ENCODE measurements at regions not wholly inside any gene's neighbourhood (a gene's known extent, or its start where the extent isn't known, plus 50 kb on each side); places are given as distances from the start of the nearest gene placed in this dataset.
A peak's percentile ranks its signal among the peaks of the same experiment; 100 is the strongest.

DNA sequence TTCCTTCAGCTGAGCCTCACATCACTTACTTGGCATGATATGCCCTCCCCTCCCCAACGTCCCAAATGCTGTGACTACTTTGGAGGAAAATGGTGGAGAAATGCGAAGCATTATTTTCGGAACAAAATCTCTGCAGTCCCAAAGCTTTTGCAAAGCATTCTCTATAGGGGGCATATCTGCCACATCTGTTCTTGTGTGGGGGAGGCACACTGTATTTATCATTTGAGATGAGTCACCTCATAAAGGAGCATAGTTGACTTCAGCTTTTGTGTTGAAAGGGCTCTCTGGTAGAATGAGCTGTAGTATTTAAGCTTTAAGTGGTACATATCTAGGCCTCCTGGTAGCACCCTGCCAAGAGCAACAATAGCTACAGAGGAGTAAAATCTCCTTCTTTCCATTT, 447.5 kb downstream of the ADAMTS20 start:
- H3K27me3 ChIP-seq (ENCODE audit: control insufficient read depth, insufficient read depth, low read length), result no peaks in the 10 kb centered on the region
- no peaks in the 10 kb centered on the region for H3K79me2 ChIP-seq (ENCODE audit: control insufficient read depth, insufficient read depth, low read length)
- H4K20me1 ChIP-seq (ENCODE audit: control insufficient read depth, extremely low read depth, insufficient read depth, low read length), result no peaks in the 10 kb centered on the region
- H3K36me3 ChIP-seq (ENCODE audit: control insufficient read depth, insufficient read depth, low read length), result no peaks in the 10 kb centered on the region
- H3K27ac ChIP-seq (ENCODE audit: insufficient read depth, low read length), result no peak overlapping the region
- DNase-seq (ENCODE audit: low read depth in 2 of 2), result peak; percentile 15 to 94
- H3K9me3 ChIP-seq (ENCODE audit: control insufficient read depth, insufficient read depth, low read depth, low read length), result no peaks in the 10 kb centered on the region
- no peak overlapping the region for H3K4me2 ChIP-seq (ENCODE audit: extremely low read depth, insufficient read depth, low read length)
- no peak overlapping the region for H3K4me3 ChIP-seq (replicated peaks in 1 of 4; ENCODE audit: control extremely low read depth in 1 of 4, insufficient read depth in 1 of 4, low read depth in 3 of 4, low read length in 4 of 4)
- H3K9ac ChIP-seq (ENCODE audit: insufficient read depth, low read length), result no peak overlapping the region
- no peak overlapping the region for H2AFZ ChIP-seq (ENCODE audit: low read length)
- TF ChIP-seq, protein P1, sequence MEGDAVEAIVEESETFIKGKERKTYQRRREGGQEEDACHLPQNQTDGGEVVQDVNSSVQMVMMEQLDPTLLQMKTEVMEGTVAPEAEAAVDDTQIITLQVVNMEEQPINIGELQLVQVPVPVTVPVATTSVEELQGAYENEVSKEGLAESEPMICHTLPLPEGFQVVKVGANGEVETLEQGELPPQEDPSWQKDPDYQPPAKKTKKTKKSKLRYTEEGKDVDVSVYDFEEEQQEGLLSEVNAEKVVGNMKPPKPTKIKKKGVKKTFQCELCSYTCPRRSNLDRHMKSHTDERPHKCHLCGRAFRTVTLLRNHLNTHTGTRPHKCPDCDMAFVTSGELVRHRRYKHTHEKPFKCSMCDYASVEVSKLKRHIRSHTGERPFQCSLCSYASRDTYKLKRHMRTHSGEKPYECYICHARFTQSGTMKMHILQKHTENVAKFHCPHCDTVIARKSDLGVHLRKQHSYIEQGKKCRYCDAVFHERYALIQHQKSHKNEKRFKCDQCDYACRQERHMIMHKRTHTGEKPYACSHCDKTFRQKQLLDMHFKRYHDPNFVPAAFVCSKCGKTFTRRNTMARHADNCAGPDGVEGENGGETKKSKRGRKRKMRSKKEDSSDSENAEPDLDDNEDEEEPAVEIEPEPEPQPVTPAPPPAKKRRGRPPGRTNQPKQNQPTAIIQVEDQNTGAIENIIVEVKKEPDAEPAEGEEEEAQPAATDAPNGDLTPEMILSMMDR (conservative IDR thresholded peaks at IDR 0.05 in 1 of 2, IDR thresholded peaks at IDR 0.05 in 1 of 2; ENCODE audit: low read depth in 1 of 2, low read length in 2 of 2), result no peak
- no peak for TF ChIP-seq EZH2 (IDR thresholded peaks at IDR 0.05; ENCODE audit: low read length, missing control alignments)
- H3K4me1 ChIP-seq (ENCODE audit: control insufficient read depth, extremely low read depth, insufficient read depth, low read length), result no peaks in the 10 kb centered on the region

DNA sequence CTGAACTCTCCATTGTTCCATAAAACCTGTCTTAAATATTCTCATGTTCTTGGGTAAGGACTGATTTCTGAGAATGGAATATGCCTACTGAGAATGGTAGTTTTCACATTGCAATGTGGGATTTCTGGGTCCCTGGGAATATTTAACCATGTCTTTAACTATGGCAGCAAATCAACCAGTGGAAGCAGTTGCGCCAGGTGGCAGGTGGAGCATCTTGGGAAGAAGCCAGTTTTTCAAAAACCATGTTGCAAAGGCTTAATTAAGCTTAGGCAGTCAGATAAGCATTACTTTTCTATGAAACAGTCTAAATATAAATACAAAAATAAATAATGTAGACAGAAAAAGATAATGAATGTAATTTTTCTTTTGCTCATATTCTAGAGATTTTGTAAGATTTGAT, 448.1 kb downstream of the ADAMTS20 start:
- Histone ChIP-seq H3K4me1 (ENCODE audit: control insufficient read depth, extremely low read depth, insufficient read depth, low read length) (no peaks in the 10 kb centered on the region), H3K36me3 (ENCODE audit: control insufficient read depth, insufficient read depth, low read length) (no peaks in the 10 kb centered on the region), H2AFZ (ENCODE audit: low read length) (no peak overlapping the region), H3K9ac (ENCODE audit: insufficient read depth, low read length) (no peak overlapping the region), H3K79me2 (ENCODE audit: control insufficient read depth, insufficient read depth, low read length) (no peaks in the 10 kb centered on the region), H3K27ac (ENCODE audit: insufficient read depth, low read length) (no peak overlapping the region), H4K20me1 (ENCODE audit: control insufficient read depth, extremely low read depth, insufficient read depth, low read length) (no peaks in the 10 kb centered on the region), H3K4me3 (replicated peaks in 1 of 4; ENCODE audit: control extremely low read depth in 1 of 4, insufficient read depth in 1 of 4, low read depth in 3 of 4, low read length in 4 of 4) (no peak overlapping the region), H3K4me2 (ENCODE audit: extremely low read depth, insufficient read depth, low read length) (no peak overlapping the region), H3K27me3 (ENCODE audit: control insufficient read depth, insufficient read depth, low read length) (no peaks in the 10 kb centered on the region), H3K9me3 (ENCODE audit: control insufficient read depth, insufficient read depth, low read depth, low read length) (no peaks in the 10 kb centered on the region)
- no peak for DNase-seq (ENCODE audit: low read depth in 2 of 2)
- TF ChIP-seq EZH2 (IDR thresholded peaks at IDR 0.05; ENCODE audit: low read length, missing control alignments), result no peak
- TF ChIP-seq, protein P1 (conservative IDR thresholded peaks at IDR 0.05 in 1 of 2, IDR thresholded peaks at IDR 0.05 in 1 of 2; ENCODE audit: low read depth in 1 of 2, low read length in 2 of 2), result no peak

DNA sequence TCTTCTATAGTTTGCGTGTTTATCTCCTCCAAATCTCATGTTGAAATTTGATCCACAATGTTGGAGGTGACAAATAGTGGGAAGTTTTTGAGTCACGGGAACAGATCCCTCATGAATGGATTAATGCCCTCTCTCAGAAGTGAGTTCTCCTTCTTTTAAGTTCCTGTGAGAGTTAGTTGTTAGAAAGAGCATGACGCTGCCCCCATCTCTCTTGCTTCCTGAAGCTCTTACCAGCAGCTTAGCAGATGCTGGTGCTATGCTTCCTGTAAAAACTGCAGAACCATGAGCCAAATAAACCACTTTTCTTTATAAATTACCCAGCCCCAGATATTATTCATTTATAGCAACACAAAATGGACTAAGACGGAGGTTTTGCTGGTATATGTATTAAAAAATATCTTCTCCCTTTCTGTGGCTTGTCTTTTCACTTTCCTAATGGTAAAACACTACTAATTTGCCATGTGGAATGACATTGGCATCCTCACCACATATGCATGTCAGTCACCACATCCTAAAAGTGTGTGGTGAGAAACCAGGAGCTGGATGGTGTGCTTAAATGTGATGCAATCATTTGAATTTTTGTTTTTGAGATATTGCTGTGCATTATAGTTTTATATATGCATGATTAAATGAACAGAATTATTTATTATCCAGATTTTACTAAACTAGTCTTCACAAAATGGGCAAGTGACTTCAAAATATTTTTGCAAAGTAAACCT, 449.3 kb downstream of the ADAMTS20 start:
- H3K79me2 ChIP-seq (ENCODE audit: control insufficient read depth, insufficient read depth, low read length), result no peaks in the 10 kb centered on the region
- H3K9me3 ChIP-seq (ENCODE audit: control insufficient read depth, insufficient read depth, low read depth, low read length), result no peaks in the 10 kb centered on the region
- H2AFZ ChIP-seq (ENCODE audit: low read length), result no peak overlapping the region
- no peaks in the 10 kb centered on the region for H3K27me3 ChIP-seq (ENCODE audit: control insufficient read depth, insufficient read depth, low read length)
- H3K36me3 ChIP-seq (ENCODE audit: control insufficient read depth, insufficient read depth, low read length), result no peaks in the 10 kb centered on the region
- no peaks in the 10 kb centered on the region for H4K20me1 ChIP-seq (ENCODE audit: control insufficient read depth, extremely low read depth, insufficient read depth, low read length)
- TF ChIP-seq, protein P1 (conservative IDR thresholded peaks at IDR 0.05 in 1 of 2, IDR thresholded peaks at IDR 0.05 in 1 of 2; ENCODE audit: low read depth in 1 of 2, low read length in 2 of 2), result no peak
- no peak for TF ChIP-seq EZH2 (IDR thresholded peaks at IDR 0.05; ENCODE audit: low read length, missing control alignments)
- DNase-seq (ENCODE audit: low read depth in 2 of 2), result peak in 1 of 2 donors; percentile 32
- H3K4me3 ChIP-seq (replicated peaks in 1 of 4; ENCODE audit: control extremely low read depth in 1 of 4, insufficient read depth in 1 of 4, low read depth in 3 of 4, low read length in 4 of 4), result no peak overlapping the region
- H3K4me2 ChIP-seq (ENCODE audit: extremely low read depth, insufficient read depth, low read length), result no peak overlapping the region
- H3K9ac ChIP-seq (ENCODE audit: insufficient read depth, low read length), result no peak overlapping the region
- no peak overlapping the region for H3K27ac ChIP-seq (ENCODE audit: insufficient read depth, low read length)
- H3K4me1 ChIP-seq (ENCODE audit: control insufficient read depth, extremely low read depth, insufficient read depth, low read length), result no peaks in the 10 kb centered on the region

All from fibroblast of lung (primary cell).